Endothelial cell of umbilical vein (primary cell): ENCODE measurements at regions not wholly inside any gene's neighbourhood (a gene's known extent, or its start where the extent isn't known, plus 50 kb on each side); places are given as distances from the start of the nearest gene placed in this dataset.

Experiments
- EZH2 ChIP-seq: IDR thresholded peaks from 2 replicates; pipeline ENCODE4 v1.6.1; 2012; ENCODE audit warnings: borderline replicate concordance, low read depth, mild to moderate bottlenecking, moderate library complexity, low read length, inconsistent platforms; ENCODE audit not compliant: severe bottlenecking
- GATA2 ChIP-seq: IDR thresholded peaks from 2 replicates; pipeline ENCODE4 v1.7.0; 2011; ENCODE audit warnings: low read depth, mild to moderate bottlenecking, moderate library complexity, mixed read lengths, low read length; ENCODE audit not compliant: insufficient read length, insufficient read depth
- JUN ChIP-seq: IDR thresholded peaks from 2 replicates; pipeline ENCODE4 v1.6.1; 2011; ENCODE audit warnings: borderline replicate concordance, low read depth; ENCODE audit not compliant: insufficient read length, insufficient read depth
- POLR2A ChIP-seq: IDR thresholded peaks from 2 replicates; pipeline ENCODE4 v1.6.1; 2012; ENCODE audit warnings: low read depth, mild to moderate bottlenecking, control low read depth, low read length
- POLR2AphosphoS5 ChIP-seq: IDR thresholded peaks from 2 replicates; pipeline ENCODE4 v1.6.1; 2012; ENCODE audit warnings: low read depth, mild to moderate bottlenecking, control low read depth, low read length, moderate library complexity; ENCODE audit not compliant: insufficient read depth
- TF ChIP-seq, protein P1 (sequence below), 2 donors: IDR thresholded peaks; 1 replicate in 1 of 2; 2 replicates in 1 of 2; pipeline ENCODE4 v1.5.1; 2011; ENCODE audit warnings: low read length in 2 of 2, mild to moderate bottlenecking in 2 of 2, moderate library complexity in 2 of 2, control low read depth in 1 of 2, inconsistent platforms in 1 of 2, low read depth in 1 of 2; ENCODE audit not compliant: insufficient read depth in 1 of 2; ENCODE audit errors: extremely low read depth in 1 of 2

DNA sequence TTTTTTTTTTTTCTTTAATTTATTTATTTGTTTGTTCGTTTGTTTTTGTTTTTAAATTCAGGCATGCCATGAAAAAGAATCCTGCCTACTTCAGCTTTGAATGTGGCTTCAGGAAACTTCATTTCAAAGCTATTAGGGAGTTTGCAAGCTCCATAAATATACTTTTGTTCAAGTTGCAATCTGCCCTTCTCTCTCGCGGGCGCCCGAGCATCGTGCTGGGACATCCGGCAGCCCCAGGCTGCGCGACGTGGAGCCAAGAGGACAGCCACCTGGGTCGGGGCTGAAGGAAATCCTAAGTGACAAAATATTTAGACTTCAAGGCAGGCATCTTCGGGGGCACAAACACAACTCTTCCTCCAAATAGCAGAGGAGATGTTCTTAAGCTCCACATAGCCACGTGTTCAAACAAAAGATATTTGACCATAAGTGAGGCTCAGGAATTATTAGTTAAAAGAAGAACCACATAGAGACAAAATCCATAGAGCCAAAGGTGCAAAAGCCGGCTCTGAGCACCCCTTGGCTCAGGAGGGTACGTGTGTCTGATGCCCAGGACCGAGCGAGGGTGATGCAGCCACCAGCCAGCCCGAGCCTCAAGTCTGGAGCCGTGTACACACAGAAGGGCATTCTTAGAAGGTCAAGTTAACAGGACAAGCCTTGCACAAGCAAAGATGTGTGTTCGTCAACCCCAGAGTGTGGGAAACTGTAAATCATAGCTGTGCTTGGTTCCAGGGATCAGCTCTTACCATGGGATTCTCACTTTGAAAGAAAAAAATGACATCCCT lies 256.5 kb upstream of the SALL3 start:
- TF ChIP-seq, protein P1, sequence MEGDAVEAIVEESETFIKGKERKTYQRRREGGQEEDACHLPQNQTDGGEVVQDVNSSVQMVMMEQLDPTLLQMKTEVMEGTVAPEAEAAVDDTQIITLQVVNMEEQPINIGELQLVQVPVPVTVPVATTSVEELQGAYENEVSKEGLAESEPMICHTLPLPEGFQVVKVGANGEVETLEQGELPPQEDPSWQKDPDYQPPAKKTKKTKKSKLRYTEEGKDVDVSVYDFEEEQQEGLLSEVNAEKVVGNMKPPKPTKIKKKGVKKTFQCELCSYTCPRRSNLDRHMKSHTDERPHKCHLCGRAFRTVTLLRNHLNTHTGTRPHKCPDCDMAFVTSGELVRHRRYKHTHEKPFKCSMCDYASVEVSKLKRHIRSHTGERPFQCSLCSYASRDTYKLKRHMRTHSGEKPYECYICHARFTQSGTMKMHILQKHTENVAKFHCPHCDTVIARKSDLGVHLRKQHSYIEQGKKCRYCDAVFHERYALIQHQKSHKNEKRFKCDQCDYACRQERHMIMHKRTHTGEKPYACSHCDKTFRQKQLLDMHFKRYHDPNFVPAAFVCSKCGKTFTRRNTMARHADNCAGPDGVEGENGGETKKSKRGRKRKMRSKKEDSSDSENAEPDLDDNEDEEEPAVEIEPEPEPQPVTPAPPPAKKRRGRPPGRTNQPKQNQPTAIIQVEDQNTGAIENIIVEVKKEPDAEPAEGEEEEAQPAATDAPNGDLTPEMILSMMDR (IDR thresholded peaks at IDR 0.05; ENCODE audit: extremely low read depth in 1 of 2, insufficient read depth in 1 of 2, low read depth in 1 of 2, low read length in 2 of 2) = no peak
- no peak for TF ChIP-seq POLR2AphosphoS5
- TF ChIP-seq JUN = no peak
- no peak for TF ChIP-seq POLR2A
- TF ChIP-seq EZH2 = no peak
- TF ChIP-seq GATA2 = no peak
